Endothelial cell of umbilical vein (primary cell): ENCODE measurements at regions not wholly inside any gene's neighbourhood (a gene's known extent, or its start where the extent isn't known, plus 50 kb on each side); places are given as distances from the start of the nearest gene placed in this dataset.

ENCODE experiments used
- BruUV-seq: library from RNA; stranded (reverse); fragments of 400-500 nt; replicated peaks from 2 replicates; lab custom pipeline; 2021; lab: Mats Ljungman, UMichigan
- CTCF ChIA-PET: fragments of 300-600, 350-600 bp; sonication (Branson Sonifier 250); formaldehyde crosslinking; loops from one replicate; lab custom pipeline; 2021; ENCODE audit warnings: antibody characterized with exemption, inconsistent platforms; lab: Charles Lee
- POLR2A ChIA-PET: fragments of 300-600, 350-600 bp; sonication (Branson Sonifier 250); formaldehyde crosslinking; loops from one replicate; lab custom pipeline; 2021; ENCODE audit warnings: antibody characterized with exemption, inconsistent platforms; lab: Charles Lee
- DNase-seq: peaks from one replicate; pipeline ENCODE4 v3.0.0-alpha.2; 2011; ENCODE audit warnings: low read depth, low spot score
- FAIRE-seq: peaks from 2 replicates; lab custom pipeline; 2011; peaks lifted over from hg19 to GRCh38; lab: Jason Lieb, UNC
- H2AFZ ChIP-seq: 2 replicates; pipeline ENCODE4 v1.6.0; 2012; ENCODE audit warnings: low read depth, low read length, control low read depth, inconsistent platforms
- H3K27ac ChIP-seq: 2 replicates; pipeline ENCODE4 v1.5.1; 2011; ENCODE audit warnings: low read depth, mild to moderate bottlenecking, control low read depth, low read length, moderate library complexity; ENCODE audit not compliant: insufficient read depth
- H3K27me3 ChIP-seq, 2 experiments: 2 replicates each; pipeline versions ENCODE4 v1.6.0 to v1.6.1; 2011; ENCODE audit warnings: low read length in 2 of 2, mixed read lengths in 1 of 2; ENCODE audit not compliant: control insufficient read depth in 2 of 2, insufficient read depth in 2 of 2
- H3K36me3 ChIP-seq, 2 experiments: 2 replicates in 1 of 2; 3 replicates in 1 of 2; pipeline ENCODE4 v1.5.1; 2011; ENCODE audit warnings: low read length in 2 of 2, mild to moderate bottlenecking in 1 of 2, moderate library complexity in 1 of 2; ENCODE audit not compliant: control insufficient read depth in 2 of 2, insufficient read depth in 2 of 2; ENCODE audit errors: extremely low read depth in 1 of 2
- H3K4me1 ChIP-seq: 3 replicates; pipeline ENCODE4 v1.5.1; 2011; ENCODE audit warnings: mild to moderate bottlenecking, low read length; ENCODE audit not compliant: control insufficient read depth, insufficient read depth; ENCODE audit errors: extremely low read depth
- H3K4me2 ChIP-seq: 2 replicates; pipeline ENCODE4 v1.6.1; 2011; ENCODE audit warnings: low read length, control low read depth, mixed read lengths; ENCODE audit not compliant: insufficient read depth
- H3K4me3 ChIP-seq, 3 experiments: fragments of 200-600 bp in 1 of 3; sonication (generic), shearing (Covaris generic) in 1 of 3; replicated peaks in 1 of 3; 2 replicates each; pipeline ENCODE4 v1.5.1; 2011 to 2016; ENCODE audit warnings: control low read depth in 3 of 3, low read length in 3 of 3, mild to moderate bottlenecking in 2 of 3, inconsistent platforms in 1 of 3, low read depth in 1 of 3, moderate library complexity in 1 of 3; ENCODE audit not compliant: insufficient read depth in 1 of 3
- H3K79me2 ChIP-seq: 2 replicates; pipeline ENCODE4 v1.6.0; 2012; ENCODE audit warnings: low read length, inconsistent platforms; ENCODE audit not compliant: control insufficient read depth, insufficient read depth
- H3K9ac ChIP-seq: replicated peaks from 2 replicates; pipeline ENCODE3; 2011; ENCODE audit warnings: low read length, control low read depth; ENCODE audit not compliant: insufficient read depth; ENCODE audit errors: extremely low read depth
- H3K9me1 ChIP-seq: replicated peaks from 3 replicates; pipeline ENCODE4 v1.6.0; 2011; ENCODE audit warnings: mild to moderate bottlenecking, low read length; ENCODE audit not compliant: control insufficient read depth, insufficient read depth; ENCODE audit errors: extremely low read depth
- H3K9me3 ChIP-seq: replicated peaks from 2 replicates; pipeline ENCODE4 v1.5.1; 2012; ENCODE audit warnings: low read length, inconsistent platforms; ENCODE audit not compliant: control insufficient read depth, insufficient read depth
- H4K20me1 ChIP-seq: replicated peaks from 2 replicates; pipeline ENCODE3; 2011; ENCODE audit warnings: mild to moderate bottlenecking, low read length; ENCODE audit not compliant: control insufficient read depth, insufficient read depth; ENCODE audit errors: extremely low read depth
- CTCF ChIP-seq, 2 donors: IDR thresholded peaks; 1 replicate in 1 of 2; 2 replicates in 1 of 2; pipeline ENCODE4 v1.5.1; 2011; ENCODE audit warnings: low read length in 2 of 2, mild to moderate bottlenecking in 2 of 2, moderate library complexity in 2 of 2, control low read depth in 1 of 2, inconsistent platforms in 1 of 2, low read depth in 1 of 2; ENCODE audit not compliant: insufficient read depth in 1 of 2; ENCODE audit errors: extremely low read depth in 1 of 2
- EZH2 ChIP-seq: IDR thresholded peaks from 2 replicates; pipeline ENCODE4 v1.6.1; 2012; ENCODE audit warnings: borderline replicate concordance, low read depth, mild to moderate bottlenecking, moderate library complexity, low read length, inconsistent platforms; ENCODE audit not compliant: severe bottlenecking
- FOS ChIP-seq: IDR thresholded peaks from 2 replicates; pipeline ENCODE4 v1.6.1; 2011; ENCODE audit warnings: mild to moderate bottlenecking, low read length, moderate library complexity, borderline replicate concordance; ENCODE audit not compliant: insufficient read depth
- GATA2 ChIP-seq: IDR thresholded peaks from 2 replicates; pipeline ENCODE4 v1.7.0; 2011; ENCODE audit warnings: low read depth, mild to moderate bottlenecking, moderate library complexity, mixed read lengths, low read length; ENCODE audit not compliant: insufficient read length, insufficient read depth
- JUN ChIP-seq: IDR thresholded peaks from 2 replicates; pipeline ENCODE4 v1.6.1; 2011; ENCODE audit warnings: borderline replicate concordance, low read depth; ENCODE audit not compliant: insufficient read length, insufficient read depth
- MAX ChIP-seq: IDR thresholded peaks from 2 replicates; pipeline ENCODE4 v1.6.1; 2011; ENCODE audit not compliant: insufficient read depth, insufficient read length
- MYC ChIP-seq: IDR thresholded peaks from one replicate; pipeline ENCODE4 v1.6.1; 2011; ENCODE audit warnings: mild to moderate bottlenecking, low read depth, low read length
- POLR2A ChIP-seq: IDR thresholded peaks from 2 replicates; pipeline ENCODE4 v1.6.1; 2012; ENCODE audit warnings: low read depth, mild to moderate bottlenecking, control low read depth, low read length
- POLR2AphosphoS5 ChIP-seq: IDR thresholded peaks from 2 replicates; pipeline ENCODE4 v1.6.1; 2012; ENCODE audit warnings: low read depth, mild to moderate bottlenecking, control low read depth, low read length, moderate library complexity; ENCODE audit not compliant: insufficient read depth
- dilution Hi-C: fragments of 300-500 bp; cut with MboI; formaldehyde crosslinking; loops from one replicate; pipeline ENCODE4 v1.15.0; 2019; ENCODE audit warnings: low sequenced_read_pairs; ENCODE audit not compliant: extremely low pct_ligation_motif_present
- intact Hi-C: fragments of 100-400 bp; cut with micrococcal nuclease; formaldehyde crosslinking; loops from one replicate; pipeline ENCODE4 v1.10.0; 2022

DNA sequence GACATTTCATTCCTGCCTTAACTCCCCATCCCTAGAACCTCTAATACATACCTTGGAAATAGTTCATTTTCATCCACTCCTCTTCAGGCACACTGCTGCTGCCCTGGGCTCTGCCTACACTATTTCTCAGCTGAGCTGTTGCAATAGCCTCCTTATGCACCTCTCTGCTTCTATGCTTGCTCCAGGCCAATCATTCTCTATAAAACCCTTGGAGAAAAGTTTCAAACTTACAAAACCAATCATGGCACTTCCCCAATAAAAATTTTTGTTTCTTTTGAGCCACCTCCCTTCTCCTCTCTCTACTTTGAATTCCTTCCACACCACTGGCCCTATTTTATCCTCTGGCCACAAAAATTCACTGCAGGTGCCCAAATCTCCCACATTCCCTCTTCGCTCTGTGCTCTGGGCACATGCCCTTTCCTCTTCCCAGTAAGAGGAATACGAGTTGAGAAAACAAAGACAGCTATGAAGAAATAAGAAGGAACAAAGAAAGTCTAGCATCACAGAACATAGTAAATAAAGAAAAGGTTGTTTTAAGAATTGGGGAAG is 301.4 kb downstream of the ELAVL2 start:
- FAIRE-seq (no peak), DNase-seq (no peak)
- Histone ChIP-seq H4K20me1 (no peaks in the 10 kb centered on the region), H3K9ac (no peak overlapping the region), H3K27me3 (no peaks in the 10 kb centered on the region), H3K9me1 (no peaks in the 10 kb centered on the region), H3K27ac (no peak overlapping the region), H2AFZ (no peak overlapping the region), H3K79me2 (no peaks in the 10 kb centered on the region), H3K36me3 (no peaks in the 10 kb centered on the region), H3K4me3 (no peak overlapping the region), H3K4me2 (no peak overlapping the region), H3K4me1 (no peaks in the 10 kb centered on the region), H3K9me3 (no peaks in the 10 kb centered on the region)
- TF ChIP-seq POLR2AphosphoS5 (no peak), MYC (no peak), POLR2A (no peak), GATA2 (no peak), MAX (no peak), FOS (no peak), EZH2 (no peak), JUN (no peak), CTCF (IDR thresholded peaks at IDR 0.05; ENCODE audit: extremely low read depth in 1 of 2, insufficient read depth in 1 of 2, low read depth in 1 of 2, low read length in 2 of 2) (no peak)
- intact Hi-C loops, result no loop called here
- ChIA-PET POLR2A (no interaction called here), CTCF (no interaction called here)
- dilution Hi-C loops, result no loop called here
- no TSS peak for BruUV-seq
